ENCODE measurements at regions not wholly inside any gene's neighbourhood (a gene's known extent, or its start where the extent isn't known, plus 50 kb on each side); places are given as distances from the start of the nearest gene placed in this dataset.
A peak's percentile ranks its signal among the peaks of the same experiment; 100 is the strongest.
"Not testable (repeated sequence)": the region's sequence is repeated elsewhere in the genome, so short reads cannot be mapped to it uniquely, and the experiment has no call there.

GRCh38 chr6:23854154-23854553 is 271.9 kb upstream of the NRSN1 start:
- DNase-seq: not testable (repeated sequence)

- no peak for DNase-seq
Observed at GRCh38 chr6:23855497-23856116, 270.4 kb upstream of the NRSN1 start.

- DNase-seq: peak; percentile 40
Observed at GRCh38 chr6:23870496-23870895, 255.5 kb upstream of the NRSN1 start.

GRCh38 chr6:23873161-23873560 is 252.9 kb upstream of the NRSN1 start:
- no peak for DNase-seq

- DNase-seq: no peak
Observed at GRCh38 chr6:23875006-23875405, 251.0 kb upstream of the NRSN1 start.

GRCh38 chr6:23879816-23880215 is 246.2 kb upstream of the NRSN1 start:
- DNase-seq: no peak

GRCh38 chr6:23890543-23891227 is 235.3 kb upstream of the NRSN1 start:
- DNase-seq: no peak

GRCh38 chr6:23905133-23905815 is 220.7 kb upstream of the NRSN1 start:
- DNase-seq: no peak

GRCh38 chr6:23910420-23910819 is 215.6 kb upstream of the NRSN1 start:
- no peak for DNase-seq

GRCh38 chr6:23927935-23928334 is 198.1 kb upstream of the NRSN1 start:
- no peak for DNase-seq

- DNase-seq: no peak
Observed at GRCh38 chr6:23929201-23929600, 196.8 kb upstream of the NRSN1 start.

- DNase-seq: no peak
Observed at GRCh38 chr6:23940466-23940865, 185.5 kb upstream of the NRSN1 start.

GRCh38 chr6:23951691-23952090 is 174.3 kb upstream of the NRSN1 start:
- DNase-seq: no peak

GRCh38 chr6:23952245-23952644 is 173.8 kb upstream of the NRSN1 start:
- DNase-seq: no peak

- no peak for DNase-seq
Observed at GRCh38 chr6:23953976-23954375, 172.0 kb upstream of the NRSN1 start.

- no peak for DNase-seq
Observed at GRCh38 chr6:23957017-23957416, 169.0 kb upstream of the NRSN1 start.

GRCh38 chr6:23964865-23965264 is 161.2 kb upstream of the NRSN1 start:
- DNase-seq: no peak

GRCh38 chr6:23969344-23969743 is 156.7 kb upstream of the NRSN1 start:
- no peak for DNase-seq

- no peak for DNase-seq
Observed at GRCh38 chr6:23977706-23978105, 148.3 kb upstream of the NRSN1 start.

GRCh38 chr6:23980965-23981364 is 145.1 kb upstream of the NRSN1 start:
- no peak for DNase-seq

GRCh38 chr6:23981923-23982322 is 144.1 kb upstream of the NRSN1 start:
- no peak for DNase-seq

- DNase-seq: no peak
Observed at GRCh38 chr6:23983735-23984134, 142.3 kb upstream of the NRSN1 start.

GRCh38 chr6:23985015-23985414 is 141.0 kb upstream of the NRSN1 start:
- DNase-seq: no peak

GRCh38 chr6:23989885-23990533 is 136.0 kb upstream of the NRSN1 start:
- DNase-seq: no peak
